ENCODE measurements at regions not wholly inside any gene's neighbourhood (a gene's known extent, or its start where the extent isn't known, plus 50 kb on each side); places are given as distances from the start of the nearest gene placed in this dataset.

DNA sequence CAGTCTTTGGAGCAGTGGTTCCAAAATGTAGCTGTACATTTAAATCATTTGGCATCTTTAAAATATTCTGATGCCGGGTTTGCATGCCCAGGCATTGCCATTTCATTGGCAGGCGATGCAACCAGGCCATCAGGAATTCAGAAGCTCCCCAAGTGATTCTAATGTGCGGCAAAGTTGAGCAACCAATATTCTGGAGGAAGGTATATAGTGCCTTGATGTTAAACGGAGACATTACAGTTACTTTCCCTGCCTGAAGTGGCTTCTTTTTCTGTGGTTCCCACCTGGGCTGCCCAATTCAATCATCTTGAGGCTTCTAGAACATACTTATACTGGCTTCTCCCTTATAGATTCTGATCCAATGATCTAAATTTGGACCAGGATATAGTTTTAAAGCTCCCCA is 68.7 kb upstream of the PGM2 start:
- Mint-ChIP-seq H3K4me3 (no peak overlapping the region), H3K9me3 (no peaks in the 10 kb centered on the region), H3K36me3 (ENCODE audit: low read depth) (no peaks in the 10 kb centered on the region), H3K4me1 (ENCODE audit: low read depth) (peaks cover 27% of the 10 kb centered on the region), H3K27me3 (no peaks in the 10 kb centered on the region), H3K27ac (peak overlapping the region; percentile 54)
- H3K27ac ChIP-seq (ENCODE audit: low read depth in 1 of 2, low read length in 2 of 2) = no peak overlapping the region
- ChIA-PET POLR2A (interaction anchor here (1.5 kb wide), 1 partner anchor 9 kb away, joined by 5 read pairs; no protein-coding TSS in a partner anchor), CTCF (no interaction called here)
- peak; percentile 26 for ATAC-seq (ENCODE audit: poor library complexity)
- intact Hi-C loops (cut with DNase I, micrococcal nuclease) = no loop called here
- no peak overlapping the region for H3K4me3 ChIP-seq (ENCODE audit: low read length)
- H3K27me3 ChIP-seq (ENCODE audit: control insufficient read depth in 1 of 2, insufficient read depth in 2 of 2, low read length in 2 of 2) = no peaks in the 10 kb centered on the region
- DNase-seq = no peak
- H3K36me3 ChIP-seq (ENCODE audit: insufficient read depth, low read length) = no peaks in the 10 kb centered on the region
- no peak for TF ChIP-seq CTCF (IDR thresholded peaks at IDR 0.05)
- H3K9me3 ChIP-seq (ENCODE audit: control insufficient read depth in 1 of 2, insufficient read depth in 1 of 2, low read length in 2 of 2) = no peaks in the 10 kb centered on the region
- H3K4me1 ChIP-seq (ENCODE audit: insufficient read depth, low read length) = peaks cover 5% of the 10 kb centered on the region

DNA sequence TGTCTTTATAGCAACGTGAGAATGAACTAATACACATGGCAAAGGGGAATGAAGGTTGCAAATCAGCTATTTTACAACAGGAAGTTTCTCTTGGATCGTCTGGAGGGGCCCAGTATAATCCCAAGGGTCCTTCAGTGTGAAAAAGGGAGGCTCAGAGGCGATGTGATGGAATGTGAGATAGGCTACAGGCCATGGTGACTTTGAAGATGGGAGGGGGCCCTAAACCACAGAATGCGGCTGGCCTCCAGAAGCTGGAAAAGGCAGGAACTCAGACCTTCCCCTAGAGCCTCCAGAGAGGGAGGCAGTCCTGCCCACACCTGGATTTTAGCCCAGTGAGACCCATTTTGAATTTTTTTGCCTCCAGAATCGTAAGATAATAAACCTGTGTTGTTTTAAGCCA is 69.4 kb upstream of the PGM2 start:
- no peak for TF ChIP-seq CTCF (IDR thresholded peaks at IDR 0.05)
- Histone ChIP-seq H3K27ac (ENCODE audit: low read depth in 1 of 2, low read length in 2 of 2) (no peak overlapping the region), H3K4me1 (ENCODE audit: insufficient read depth, low read length) (peaks cover 5% of the 10 kb centered on the region), H3K9me3 (ENCODE audit: control insufficient read depth in 1 of 2, insufficient read depth in 1 of 2, low read length in 2 of 2) (no peaks in the 10 kb centered on the region), H3K36me3 (ENCODE audit: insufficient read depth, low read length) (no peaks in the 10 kb centered on the region), H3K4me3 (ENCODE audit: low read length) (no peak overlapping the region), H3K27me3 (ENCODE audit: control insufficient read depth in 1 of 2, insufficient read depth in 2 of 2, low read length in 2 of 2) (no peaks in the 10 kb centered on the region)
- no peak for ATAC-seq (ENCODE audit: poor library complexity)
- Mint-ChIP-seq H3K36me3 (ENCODE audit: low read depth) (no peaks in the 10 kb centered on the region), H3K9me3 (no peaks in the 10 kb centered on the region), H3K27ac (no peak overlapping the region), H3K4me3 (no peak overlapping the region), H3K27me3 (no peaks in the 10 kb centered on the region), H3K4me1 (ENCODE audit: low read depth) (peaks cover 27% of the 10 kb centered on the region)
- ChIA-PET CTCF (no interaction called here), POLR2A (no interaction called here)
- intact Hi-C loops (cut with DNase I, micrococcal nuclease) = no loop called here
- DNase-seq = no peak

DNA sequence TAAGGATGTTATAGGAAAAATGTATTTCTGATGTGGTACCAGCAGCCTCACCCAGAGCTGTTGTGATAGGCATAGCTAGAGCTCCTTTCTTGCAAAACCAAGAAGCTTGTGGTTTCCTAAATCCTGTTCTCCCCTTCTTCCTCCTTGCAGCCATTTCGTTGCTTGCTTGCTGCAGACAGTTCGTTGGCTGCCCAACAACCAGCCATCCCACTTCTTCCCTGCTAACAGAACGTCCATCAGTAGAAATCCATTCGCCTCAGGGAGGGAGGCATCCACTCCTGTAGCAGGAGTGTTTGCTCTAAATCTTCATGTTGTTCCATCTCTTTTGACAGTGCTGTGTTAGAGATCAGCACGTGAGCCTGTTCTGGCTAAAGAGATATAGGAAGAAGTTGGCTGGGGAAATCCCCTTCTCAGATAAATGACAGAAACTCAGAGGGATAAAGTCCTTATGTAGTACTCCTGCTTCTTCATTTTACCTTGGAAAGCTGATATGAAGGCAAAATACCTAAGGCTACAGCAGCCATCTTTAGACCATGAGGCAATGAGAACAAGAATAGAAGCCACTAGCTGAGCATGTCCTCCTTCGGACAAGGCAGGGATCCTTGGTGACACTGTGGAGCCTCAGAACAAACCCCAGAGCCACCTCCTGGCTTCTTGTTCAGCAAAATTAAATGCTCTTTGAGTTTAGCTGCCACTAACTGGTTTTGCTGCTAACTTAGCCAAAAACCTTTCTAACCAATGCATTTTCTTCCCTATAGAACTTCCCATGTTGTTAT is 68.4 kb upstream of the RELL1 start:
- Mint-ChIP-seq H3K9me3 (no peaks in the 10 kb centered on the region), H3K27ac (no peak overlapping the region), H3K27me3 (no peaks in the 10 kb centered on the region), H3K4me3 (peak overlapping the region; percentile 77), H3K36me3 (ENCODE audit: low read depth) (no peaks in the 10 kb centered on the region), H3K4me1 (ENCODE audit: low read depth) (peaks cover 27% of the 10 kb centered on the region)
- no peak for ATAC-seq (ENCODE audit: poor library complexity)
- intact Hi-C loops (cut with DNase I, micrococcal nuclease) = no loop called here
- Histone ChIP-seq H3K27me3 (ENCODE audit: control insufficient read depth in 1 of 2, insufficient read depth in 2 of 2, low read length in 2 of 2) (no peaks in the 10 kb centered on the region), H3K9me3 (ENCODE audit: control insufficient read depth in 1 of 2, insufficient read depth in 1 of 2, low read length in 2 of 2) (no peaks in the 10 kb centered on the region), H3K4me1 (ENCODE audit: insufficient read depth, low read length) (peaks cover 5% of the 10 kb centered on the region), H3K27ac (ENCODE audit: low read depth in 1 of 2, low read length in 2 of 2) (no peak overlapping the region), H3K36me3 (ENCODE audit: insufficient read depth, low read length) (no peaks in the 10 kb centered on the region), H3K4me3 (ENCODE audit: low read length) (no peak overlapping the region)
- ChIA-PET CTCF (no interaction called here), POLR2A (interaction anchor here (0.9 to 1.7 kb wide), 3 partner anchors 14 to 68 kb away, joined by 3 to 5 read pairs (median 4); no protein-coding TSS in a partner anchor)
- TF ChIP-seq CTCF (IDR thresholded peaks at IDR 0.05) = no peak
- DNase-seq = peak in 2 of 14 experiments; percentile 30 to 32
